Neuronal stem cell (in vitro differentiated cells): ENCODE measurements at regions not wholly inside any gene's neighbourhood (a gene's known extent, or its start where the extent isn't known, plus 50 kb on each side); places are given as distances from the start of the nearest gene placed in this dataset.
"Not testable (repeated sequence)": the region's sequence is repeated elsewhere in the genome, so short reads cannot be mapped to it uniquely, and the experiment has no call there.

Source experiments
- DNase-seq: peaks from one replicate; pipeline ENCODE4 v3.0.0-alpha.2; 2013; ENCODE audit warnings: low spot score
- H2AFZ ChIP-seq: one replicate; pipeline ENCODE4 v1.6.1; 2013; ENCODE audit warnings: mild to moderate bottlenecking, low read length, inconsistent platforms
- H2AK5ac ChIP-seq: 2 replicates; pipeline ENCODE4 v1.6.1; 2013; ENCODE audit warnings: low read depth, mild to moderate bottlenecking, inconsistent platforms, low read length, moderate library complexity, mixed read lengths
- H2BK120ac ChIP-seq: 2 replicates; pipeline ENCODE4 v1.6.1; 2013; ENCODE audit warnings: low read depth, mild to moderate bottlenecking, inconsistent platforms, low read length, moderate library complexity, mixed read lengths
- H2BK12ac ChIP-seq: one replicate; pipeline ENCODE4 v1.6.1; 2013; ENCODE audit warnings: low read length, inconsistent platforms
- H2BK15ac ChIP-seq: 2 replicates; pipeline ENCODE4 v1.6.1; 2013; ENCODE audit warnings: mild to moderate bottlenecking, low read length, inconsistent platforms, mixed read lengths
- H2BK5ac ChIP-seq: one replicate; pipeline ENCODE4 v1.6.1; 2013; ENCODE audit warnings: inconsistent platforms, mild to moderate bottlenecking, low read length, moderate library complexity
- H3K14ac ChIP-seq: one replicate; pipeline ENCODE4 v1.6.1; 2013; ENCODE audit warnings: low read length, inconsistent platforms
- H3K18ac ChIP-seq: 2 replicates; pipeline ENCODE4 v1.6.1; 2013; ENCODE audit warnings: low read length, inconsistent platforms
- H3K23ac ChIP-seq: 2 replicates; pipeline ENCODE4 v1.6.1; 2013; ENCODE audit warnings: low read depth, mild to moderate bottlenecking, mixed read lengths, low read length, inconsistent platforms; ENCODE audit not compliant: poor library complexity
- H3K27ac ChIP-seq: replicated peaks from 3 replicates; pipeline ENCODE4 v1.5.1; 2013; ENCODE audit warnings: low read length, inconsistent platforms
- H3K27me3 ChIP-seq, 3 experiments: 2 replicates each; pipeline ENCODE4 v1.6.1; 2013; ENCODE audit warnings: low read length in 3 of 3, mild to moderate bottlenecking in 2 of 3, inconsistent platforms in 1 of 3, low read depth in 1 of 3, mixed read lengths in 1 of 3, moderate library complexity in 1 of 3; ENCODE audit not compliant: control insufficient read depth in 3 of 3, insufficient read depth in 3 of 3
- H3K36me3 ChIP-seq, 2 donors: replicated peaks in 1 of 2; 2 replicates each; pipeline ENCODE4 v1.6.1; 2013; ENCODE audit warnings: low read length in 2 of 2; ENCODE audit not compliant: control insufficient read depth in 2 of 2, insufficient read depth in 2 of 2
- H3K4ac ChIP-seq: 2 replicates; pipeline ENCODE4 v1.6.1; 2013; ENCODE audit warnings: inconsistent platforms, mild to moderate bottlenecking, low read length, moderate library complexity
- H3K4me1 ChIP-seq, 2 donors: 1 replicate in 1 of 2; 2 replicates in 1 of 2; pipeline ENCODE4 v1.6.1; 2013; ENCODE audit warnings: low read length in 2 of 2, low read depth in 1 of 2; ENCODE audit not compliant: control insufficient read depth in 2 of 2, insufficient read depth in 1 of 2
- H3K4me2 ChIP-seq: one replicate; pipeline ENCODE4 v1.6.1; 2013; ENCODE audit warnings: mild to moderate bottlenecking, low read length, inconsistent platforms; ENCODE audit not compliant: insufficient read depth, poor library complexity, severe bottlenecking
- H3K4me3 ChIP-seq, 2 donors: 2 replicates each; pipeline ENCODE4 v1.5.1; 2013; ENCODE audit warnings: low read length in 2 of 2, mild to moderate bottlenecking in 2 of 2, inconsistent platforms in 1 of 2, moderate library complexity in 1 of 2
- H3K79me1 ChIP-seq: one replicate; pipeline ENCODE4 v1.6.1; 2013; ENCODE audit warnings: low read depth, mild to moderate bottlenecking, inconsistent platforms, low read length, moderate library complexity
- H3K9ac ChIP-seq: one replicate; pipeline ENCODE4 v1.6.1; 2013; ENCODE audit warnings: mild to moderate bottlenecking, low read depth, low read length, inconsistent platforms; ENCODE audit not compliant: poor library complexity
- H3K9me3 ChIP-seq, 2 donors: replicated peaks in 1 of 2; 2 replicates each; pipeline versions ENCODE3 to v1.6.1; 2013; ENCODE audit warnings: low read length in 2 of 2, mild to moderate bottlenecking in 2 of 2, inconsistent platforms in 1 of 2, low read depth in 1 of 2, mixed read lengths in 1 of 2, moderate library complexity in 1 of 2; ENCODE audit not compliant: control insufficient read depth in 2 of 2, insufficient read depth in 1 of 2
- H4K8ac ChIP-seq: one replicate; pipeline ENCODE4 v1.6.1; 2013; ENCODE audit warnings: low read depth, mild to moderate bottlenecking, inconsistent platforms, low read length, moderate library complexity
- H4K91ac ChIP-seq: one replicate; pipeline ENCODE4 v1.6.1; 2013; ENCODE audit warnings: low read length, low read depth, mild to moderate bottlenecking, inconsistent platforms; ENCODE audit not compliant: poor library complexity
- WGBS, 2 donors: extraction: QIAGEN DNeasy Blood & Tissue Kit; methylation state at CpG; one replicate each; pipeline ENCODE4 v1.1.7; 2013; ENCODE audit warnings: missing lambda C conversion rate in 2 of 2, mixed read lengths in 1 of 2; ENCODE audit not compliant: insufficient read length in 2 of 2, insufficient replicate concordance in 1 of 2; ENCODE audit errors: extremely low coverage in 2 of 2; 5-methylcytosine and 5-hydroxymethylcytosine counted together

DNA sequence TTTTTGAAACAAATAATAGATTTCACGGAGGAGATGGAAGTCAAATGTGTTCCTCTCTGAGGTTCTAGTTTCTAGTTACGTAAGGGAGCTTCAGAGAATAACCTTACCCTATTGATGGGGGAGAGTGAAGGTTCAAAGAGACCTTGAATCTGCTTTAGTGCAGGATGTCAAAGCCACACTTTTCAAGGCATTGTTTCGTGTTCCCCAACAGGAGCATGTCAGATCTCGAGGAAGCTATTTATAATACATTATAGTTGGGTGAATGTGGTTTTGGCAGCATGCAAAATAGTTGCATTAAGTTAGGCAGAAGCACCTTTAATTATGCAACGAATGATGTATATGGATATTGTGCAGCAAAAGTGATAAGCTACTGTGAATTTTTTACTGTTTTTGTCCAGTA lies 614.9 kb downstream of the SLC16A7 start:
- H3K79me1 ChIP-seq: no peaks in the 10 kb centered on the region
- DNase-seq: no peak
- no peaks in the 10 kb centered on the region for H3K9me3 ChIP-seq
- H3K14ac ChIP-seq: no peak overlapping the region
- H2BK5ac ChIP-seq: no peak overlapping the region
- H3K4me1 ChIP-seq: no peaks in the 10 kb centered on the region
- H4K8ac ChIP-seq: no peak overlapping the region
- no peak overlapping the region for H2BK15ac ChIP-seq
- no peak overlapping the region for H3K27ac ChIP-seq
- H3K18ac ChIP-seq: no peak overlapping the region
- no peaks in the 10 kb centered on the region for H3K27me3 ChIP-seq
- H2AFZ ChIP-seq: no peak overlapping the region
- no peak overlapping the region for H4K91ac ChIP-seq
- no peak overlapping the region for H3K4me2 ChIP-seq
- H2BK120ac ChIP-seq: no peak overlapping the region
- H3K4ac ChIP-seq: no peak overlapping the region
- no peaks in the 10 kb centered on the region for H3K36me3 ChIP-seq
- no CpG with 5 or more reads among the region's 5 CpGs for WGBS, 2 donors
- no peak overlapping the region for H2BK12ac ChIP-seq
- H3K4me3 ChIP-seq: no peak overlapping the region
- H3K23ac ChIP-seq: no peak overlapping the region
- H2AK5ac ChIP-seq: no peak overlapping the region
- no peak overlapping the region for H3K9ac ChIP-seq

DNA sequence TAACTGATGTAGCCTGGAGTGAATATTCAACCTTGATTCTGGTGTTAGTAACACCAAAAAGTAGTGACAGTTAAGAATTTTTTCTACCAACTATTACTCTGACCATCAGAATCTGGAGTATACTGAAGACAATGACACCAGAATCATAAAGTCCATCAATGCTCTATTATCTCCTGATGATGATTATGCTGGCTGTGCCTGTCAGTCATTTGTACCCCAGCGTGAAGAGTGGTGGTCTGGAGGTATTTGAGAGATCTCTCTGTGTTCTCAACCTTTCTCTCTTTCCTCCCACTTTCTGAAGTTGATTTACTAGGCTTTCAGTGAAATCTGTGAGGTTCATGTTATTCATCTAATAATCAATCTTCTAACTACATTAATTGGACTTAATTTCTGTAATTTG lies 615.4 kb downstream of the SLC16A7 start:
- Histone ChIP-seq H3K23ac (no peak overlapping the region), H4K8ac (no peak overlapping the region), H2BK5ac (no peak overlapping the region), H3K36me3 (no peaks in the 10 kb centered on the region), H2BK12ac (no peak overlapping the region), H2AK5ac (no peak overlapping the region), H3K27me3 (no peaks in the 10 kb centered on the region), H3K18ac (no peak overlapping the region), H3K9ac (no peak overlapping the region), H3K27ac (no peak overlapping the region), H3K4me2 (no peak overlapping the region), H3K4ac (no peak overlapping the region), H4K91ac (no peak overlapping the region), H2BK120ac (no peak overlapping the region), H3K14ac (no peak overlapping the region), H3K4me1 (no peaks in the 10 kb centered on the region), H3K9me3 (no peaks in the 10 kb centered on the region), H2AFZ (no peak overlapping the region), H3K4me3 (no peak overlapping the region), H3K79me1 (no peaks in the 10 kb centered on the region), H2BK15ac (no peak overlapping the region)
- DNase-seq: no peak
- no CpG with 5 or more reads among the region's 1 CpG for WGBS, 2 donors

DNA sequence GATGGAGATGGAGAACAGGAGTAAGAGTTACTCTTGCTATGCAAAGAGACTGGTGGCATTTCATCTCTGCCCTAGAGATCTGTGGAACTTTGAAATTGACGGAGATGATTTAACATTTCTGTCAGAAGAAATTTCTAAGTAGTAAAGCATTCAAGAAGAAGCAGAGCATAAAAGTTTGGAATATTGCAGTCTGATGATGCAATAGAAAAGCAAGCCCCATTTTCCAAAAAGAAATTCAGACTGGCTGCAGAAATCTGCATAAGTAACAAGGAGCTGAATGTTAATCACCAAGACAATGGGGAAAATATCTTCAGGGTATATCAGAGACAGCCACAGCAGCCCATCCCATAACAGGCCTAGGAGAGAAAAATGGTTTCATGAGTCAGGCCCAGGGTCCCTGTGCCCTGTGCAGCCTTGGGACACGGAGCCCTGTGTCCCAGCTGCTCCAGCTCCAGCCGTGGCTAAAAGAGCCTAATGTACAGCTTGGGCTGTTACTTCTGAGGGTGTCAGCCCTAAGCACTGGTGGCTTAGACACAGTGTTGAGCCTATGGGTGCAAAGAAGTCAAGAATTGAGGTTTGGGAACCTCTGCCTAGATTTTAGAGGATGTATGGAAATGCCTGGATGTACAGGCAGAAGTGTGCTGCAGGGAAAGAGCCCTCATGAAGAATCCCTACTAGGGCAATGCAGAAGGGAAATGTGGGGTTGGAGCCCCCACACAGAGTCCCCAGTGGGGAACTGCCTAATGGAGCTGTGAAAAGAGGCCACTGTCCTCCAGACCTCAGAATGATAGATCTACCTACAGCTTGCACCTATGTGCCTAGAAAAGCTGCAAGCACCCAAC lies 616.6 kb downstream of the SLC16A7 start:
- H3K9me3 ChIP-seq: no peaks in the 10 kb centered on the region
- H3K4ac ChIP-seq: no peak overlapping the region
- no peak overlapping the region for H3K18ac ChIP-seq
- H2AFZ ChIP-seq: no peak overlapping the region
- no peak overlapping the region for H3K23ac ChIP-seq
- H3K4me3 ChIP-seq: no peak overlapping the region
- no peak overlapping the region for H2AK5ac ChIP-seq
- no peak overlapping the region for H2BK15ac ChIP-seq
- H4K8ac ChIP-seq: no peak overlapping the region
- no peaks in the 10 kb centered on the region for H3K79me1 ChIP-seq
- H3K4me2 ChIP-seq: no peak overlapping the region
- H2BK120ac ChIP-seq: no peak overlapping the region
- H2BK12ac ChIP-seq: no peak overlapping the region
- no peak overlapping the region for H3K9ac ChIP-seq
- no peak overlapping the region for H3K14ac ChIP-seq
- H3K36me3 ChIP-seq: no peaks in the 10 kb centered on the region
- no peak overlapping the region for H3K27ac ChIP-seq
- DNase-seq: no peak
- no CpG with 5 or more reads among the region's 3 CpGs for WGBS, 2 donors
- no peak overlapping the region for H4K91ac ChIP-seq
- no peak overlapping the region for H2BK5ac ChIP-seq
- H3K27me3 ChIP-seq: no peaks in the 10 kb centered on the region
- H3K4me1 ChIP-seq: no peaks in the 10 kb centered on the region

DNA sequence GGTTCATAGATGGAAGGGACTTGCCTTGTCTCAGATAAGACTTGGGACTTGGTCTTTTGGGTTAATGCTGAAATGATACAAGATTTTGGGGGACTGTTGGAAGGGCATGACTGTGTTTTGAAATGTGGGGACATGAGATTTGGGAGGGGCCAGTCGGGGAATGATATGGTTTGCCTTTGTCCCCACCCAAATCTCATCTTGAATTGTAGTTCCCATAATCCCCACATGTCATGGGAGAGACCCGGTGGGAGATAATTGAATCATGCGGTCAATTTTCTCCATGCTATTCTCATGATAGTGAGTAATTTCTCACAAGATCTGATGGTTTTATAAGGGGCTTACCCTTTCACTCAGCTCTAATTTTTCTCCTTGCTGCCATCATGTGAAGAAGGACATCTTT lies 617.4 kb downstream of the SLC16A7 start:
- H3K79me1 ChIP-seq, H4K91ac ChIP-seq, H3K4ac ChIP-seq, H3K4me3 ChIP-seq, H3K9me3 ChIP-seq, H3K4me2 ChIP-seq, H3K14ac ChIP-seq, H3K18ac ChIP-seq, H3K9ac ChIP-seq, H2BK5ac ChIP-seq, H2BK120ac ChIP-seq, H3K23ac ChIP-seq, H3K36me3 ChIP-seq, DNase-seq, H2AFZ ChIP-seq, H3K27me3 ChIP-seq, H2BK15ac ChIP-seq, H2BK12ac ChIP-seq, H3K27ac ChIP-seq, H4K8ac ChIP-seq, H3K4me1 ChIP-seq, H2AK5ac ChIP-seq: not testable (repeated sequence)
- WGBS, 2 donors: no CpG with 5 or more reads among the region's 3 CpGs
